NCI-H526 (cell line): ENCODE measurements at regions not wholly inside any gene's neighbourhood (a gene's known extent, or its start where the extent isn't known, plus 50 kb on each side); places are given as distances from the start of the nearest gene placed in this dataset.
"Not testable (repeated sequence)": the region's sequence is repeated elsewhere in the genome, so short reads cannot be mapped to it uniquely, and the experiment has no call there.

Experiments used
- DNase-seq, 2 experiments: peaks; one replicate each; lab custom pipeline; 2025; lab: John Stamatoyannopoulos, UW

- DNase-seq = no peak
Measured at GRCh38 chr6:51152594-51152993, 333.9 kb downstream of the TFAP2B start.

- DNase-seq = no peak
Measured at GRCh38 chr6:51153109-51153508, 334.4 kb downstream of the TFAP2B start.

GRCh38 chr6:51154925-51155324, 336.3 kb downstream of the TFAP2B start:
- not testable (repeated sequence) for DNase-seq

GRCh38 chr6:51159260-51159659, 340.6 kb downstream of the TFAP2B start:
- DNase-seq = not testable (repeated sequence)

DNA sequence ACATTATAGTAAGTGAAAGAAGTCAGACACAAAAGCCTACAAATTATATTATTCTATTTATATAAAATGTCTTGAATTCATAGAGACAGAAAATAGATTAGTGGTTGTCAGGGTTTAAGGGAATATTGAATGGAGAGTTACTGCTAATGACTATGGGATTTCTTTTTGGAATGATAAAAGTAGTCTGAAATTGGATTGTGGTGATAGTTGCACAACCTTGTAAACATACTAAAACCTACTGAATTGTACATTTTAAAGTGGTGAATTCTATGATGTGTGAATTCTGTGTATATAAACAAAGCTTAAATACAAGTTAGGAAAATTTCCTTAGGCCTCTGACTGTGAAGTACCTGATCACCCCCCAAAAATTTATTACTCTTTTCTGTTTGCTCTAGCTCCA, 343.1 kb downstream of the TFAP2B start:
- no peak for DNase-seq

DNA sequence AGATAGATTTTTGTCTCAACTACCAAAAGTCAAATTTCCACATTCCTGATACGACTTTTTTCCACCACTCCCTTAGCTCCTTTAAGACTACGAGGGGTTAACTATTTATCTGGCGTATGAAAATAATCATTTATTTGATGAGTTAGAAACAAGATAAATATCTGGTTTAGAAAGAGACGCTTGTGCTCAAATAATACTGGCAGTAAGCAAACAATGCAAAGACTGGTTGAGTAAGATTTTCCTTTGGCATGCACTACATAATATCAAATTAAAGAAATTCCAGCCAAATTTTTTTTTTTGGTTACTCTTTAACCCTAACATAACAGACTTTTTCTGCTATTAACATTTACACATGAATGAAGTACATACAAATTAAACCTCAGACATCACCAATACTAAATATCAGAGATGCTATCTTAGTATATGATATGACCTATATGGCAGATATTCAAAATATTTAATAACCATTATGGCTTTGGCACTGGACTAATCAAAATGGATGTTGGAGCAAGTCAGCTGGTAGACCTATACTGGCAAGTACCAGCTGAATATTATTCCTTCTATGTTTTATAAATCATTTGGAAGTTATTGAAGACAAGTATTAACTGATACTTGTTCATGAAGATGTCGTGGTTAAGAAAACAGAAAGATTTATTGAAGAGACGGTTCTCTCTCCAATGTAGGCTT, 345.3 kb downstream of the TFAP2B start:
- DNase-seq = no peak

DNA sequence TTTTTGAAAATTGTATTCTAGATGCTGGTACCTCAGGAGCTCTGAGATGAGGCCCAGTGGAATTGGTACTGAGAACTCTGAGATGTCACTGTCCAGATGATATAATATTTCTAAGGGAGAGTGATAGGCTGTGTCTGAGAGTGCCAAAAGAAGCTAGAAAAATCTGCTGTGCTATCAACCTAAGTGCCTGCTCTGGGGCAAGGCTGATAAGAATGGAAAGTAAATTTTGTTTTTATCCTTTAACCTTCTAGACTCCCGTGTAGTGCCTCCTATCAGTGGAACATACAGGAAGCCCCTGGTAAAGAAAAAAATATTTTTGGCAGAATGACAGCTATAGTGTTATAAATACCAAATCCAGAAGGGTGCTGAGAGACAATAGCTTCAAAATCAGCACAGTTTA, 348.2 kb downstream of the TFAP2B start:
- DNase-seq = no peak

GRCh38 chr6:51167468-51167867, 348.8 kb downstream of the TFAP2B start:
- DNase-seq = no peak

DNA sequence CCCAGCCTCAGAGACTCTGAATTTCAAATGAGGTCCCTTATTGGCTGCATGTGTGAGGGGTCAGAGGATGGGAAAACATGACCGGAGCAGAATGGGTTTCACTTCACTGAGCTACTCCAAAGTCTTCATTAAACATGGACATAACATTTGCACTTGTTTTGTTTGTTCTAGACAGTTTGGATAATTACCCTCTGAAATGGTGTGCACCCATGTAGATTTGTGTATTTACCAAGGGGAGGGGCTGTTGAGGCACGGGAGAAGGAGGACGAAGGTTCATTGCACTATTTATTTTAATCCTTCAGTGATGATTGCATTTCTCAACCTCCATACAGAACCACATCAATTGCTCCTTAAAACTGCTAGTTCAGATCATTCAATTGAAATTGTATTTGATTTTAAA, 364.2 kb downstream of the TFAP2B start:
- DNase-seq = peak; percentile 65 to 76

- no peak for DNase-seq
Measured at GRCh38 chr6:51184046-51184445, 365.4 kb downstream of the TFAP2B start.

DNA sequence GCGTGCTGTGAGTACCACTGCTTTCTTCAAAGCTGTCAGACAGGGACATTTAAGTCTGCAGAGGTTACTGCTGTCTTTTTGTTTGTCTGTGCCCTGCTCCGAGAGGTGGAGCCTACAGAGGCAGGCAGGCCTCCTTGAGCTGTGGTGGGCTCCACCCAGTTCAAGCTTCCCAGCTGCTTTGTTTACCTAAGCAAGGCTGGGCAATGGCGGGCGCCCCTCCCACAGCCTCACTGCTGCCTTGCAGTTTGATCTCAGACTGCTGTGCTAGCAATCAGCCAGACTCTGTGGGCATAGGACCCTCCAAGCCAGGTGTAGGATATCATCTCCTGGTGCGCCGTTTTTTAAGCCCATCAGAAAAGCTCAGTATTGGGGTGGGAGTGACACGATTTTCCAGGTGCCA, 374.5 kb downstream of the TFAP2B start:
- not testable (repeated sequence) for DNase-seq

DNA sequence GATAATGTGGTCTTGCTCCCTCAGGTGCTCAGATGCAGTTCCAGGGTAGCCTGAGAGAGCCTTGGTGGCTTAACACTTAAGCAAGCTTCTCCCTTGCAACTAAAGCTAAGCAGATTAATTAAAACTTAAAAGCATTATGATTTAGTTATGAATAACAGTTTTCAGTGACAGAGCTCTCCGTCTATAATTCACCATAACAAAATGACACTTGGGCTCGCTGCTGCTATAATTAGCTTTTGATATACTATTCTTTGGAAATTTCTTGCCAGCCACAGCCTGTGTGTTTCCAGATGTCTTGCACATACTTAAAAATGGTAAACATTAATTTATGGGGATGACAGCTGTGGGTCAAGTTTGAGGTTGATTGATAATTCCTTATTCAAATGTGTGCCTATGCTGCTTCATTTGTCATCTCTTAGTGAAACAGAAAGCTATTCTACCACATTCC, 380.5 kb downstream of the TFAP2B start:
- no peak for DNase-seq

DNA sequence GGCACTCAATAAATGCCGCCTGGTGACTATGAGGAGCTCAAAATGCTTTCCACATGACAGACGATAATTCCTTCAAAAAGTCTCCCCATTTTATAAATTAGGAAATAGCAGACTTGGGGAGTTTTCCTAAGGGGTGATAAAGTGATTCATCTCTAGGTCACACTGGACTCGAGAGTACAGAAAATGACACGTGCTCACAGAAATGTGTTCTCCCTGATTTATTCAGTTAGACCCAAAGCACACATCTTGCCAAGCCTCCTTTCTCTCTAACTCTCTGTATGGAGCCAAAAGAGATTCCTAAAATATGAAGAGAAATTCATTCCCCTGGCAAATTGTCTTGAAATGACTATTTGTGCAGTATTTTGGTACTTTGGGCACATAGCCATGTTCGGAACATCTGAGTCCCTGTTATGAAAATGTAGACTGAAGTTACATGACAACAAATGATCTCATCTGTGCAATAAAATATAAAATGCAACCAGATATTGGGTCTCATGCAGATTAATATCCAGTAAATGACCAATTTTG, 381.1 kb downstream of the TFAP2B start:
- no peak for DNase-seq

DNA sequence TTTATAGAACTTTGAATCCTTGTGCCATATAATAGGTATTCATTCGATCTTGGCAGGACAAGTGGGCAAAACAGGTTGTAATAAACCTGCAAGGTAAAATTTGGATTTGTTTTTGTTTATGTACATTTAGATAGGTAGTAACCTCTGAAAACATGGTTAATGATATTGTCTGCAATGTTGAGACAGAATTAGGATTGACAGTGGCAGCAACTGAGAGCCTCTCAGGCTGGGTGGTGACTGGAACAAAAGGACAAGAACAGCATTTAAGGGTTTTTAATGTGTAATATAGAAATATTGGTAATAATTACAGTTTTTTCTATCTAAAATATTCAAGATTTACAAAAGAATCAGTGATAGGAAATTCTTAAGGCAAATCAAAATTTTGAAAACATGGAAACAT, 382.0 kb downstream of the TFAP2B start:
- no peak for DNase-seq

DNA sequence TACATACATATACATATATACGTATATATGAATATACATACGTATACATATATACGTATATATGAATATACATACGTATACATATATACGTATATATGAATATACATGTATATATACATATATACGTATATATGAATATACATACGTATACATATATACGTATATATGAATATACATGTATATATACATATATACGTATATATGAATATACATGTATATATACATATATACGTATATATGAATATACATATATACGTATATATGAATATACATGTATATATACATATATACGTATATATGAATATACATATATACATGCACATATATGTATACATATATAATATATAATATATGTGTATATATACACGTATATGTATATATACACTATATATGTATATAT, 384.0 kb downstream of the TFAP2B start:
- DNase-seq = not testable (repeated sequence)

GRCh38 chr6:51203504-51203903, 384.8 kb downstream of the TFAP2B start:
- DNase-seq = peak in 1 of 2 experiments; percentile 12

DNA sequence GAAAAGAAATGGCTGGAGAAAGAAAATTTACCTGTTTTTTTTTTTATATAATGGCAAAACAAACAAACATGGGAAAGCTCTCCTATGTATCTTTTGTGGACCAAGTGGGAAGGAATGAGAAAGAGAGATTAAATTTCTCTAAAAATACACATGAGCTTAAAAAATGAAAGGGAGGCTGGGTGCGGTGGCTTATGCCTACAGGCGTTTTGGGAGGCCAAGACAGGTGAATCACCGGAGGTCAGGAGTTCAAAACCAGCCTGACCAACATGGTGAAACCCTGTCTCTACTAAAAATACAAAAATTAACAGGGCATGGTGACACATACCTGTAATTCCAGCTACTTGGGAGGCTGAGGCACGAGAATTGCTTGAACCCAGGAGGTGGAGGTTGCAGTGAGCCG, 388.0 kb downstream of the TFAP2B start:
- not testable (repeated sequence) for DNase-seq

- DNase-seq = peak; percentile 65 to 67
Measured at GRCh38 chr6:51209651-51210050, 391.0 kb downstream of the TFAP2B start.

GRCh38 chr6:51213811-51214210, 395.1 kb downstream of the TFAP2B start:
- DNase-seq = peak; percentile 40 to 65

GRCh38 chr6:51214442-51214841, 395.8 kb downstream of the TFAP2B start:
- DNase-seq = no peak

- DNase-seq = no peak
Measured at GRCh38 chr6:51218181-51218580, 399.5 kb downstream of the TFAP2B start.

DNA sequence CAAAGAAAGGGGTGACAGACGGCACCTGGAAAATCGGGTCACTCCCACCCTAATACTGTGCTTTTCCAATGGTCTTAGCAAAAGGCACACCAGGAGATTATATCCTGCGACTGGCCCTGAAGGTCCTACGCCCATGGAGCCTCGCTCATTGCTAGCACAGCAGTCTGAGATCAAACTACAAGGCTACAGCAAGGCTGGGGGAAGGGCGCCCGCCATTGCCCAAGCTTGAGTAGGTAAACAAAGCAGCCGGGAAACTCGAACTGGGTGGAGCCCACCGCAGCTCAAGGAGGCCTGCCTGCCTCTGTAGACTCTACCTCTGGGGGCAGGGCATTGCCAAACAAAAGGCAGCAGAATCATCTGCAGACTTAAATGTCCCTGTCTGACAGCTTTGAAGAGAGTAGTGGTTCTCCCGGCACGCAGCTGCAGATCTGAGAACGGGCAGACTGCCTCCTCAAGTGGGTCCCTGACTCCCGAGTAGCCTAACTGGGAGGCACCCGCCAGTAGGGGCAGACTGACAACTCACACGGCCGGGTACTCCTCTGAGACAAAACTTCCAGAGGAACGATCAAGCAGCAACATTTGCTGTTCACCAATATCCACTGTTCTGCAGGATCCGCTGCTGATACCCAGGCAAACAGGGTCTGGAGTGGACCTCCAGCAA, 406.0 kb downstream of the TFAP2B start:
- not testable (repeated sequence) for DNase-seq

DNA sequence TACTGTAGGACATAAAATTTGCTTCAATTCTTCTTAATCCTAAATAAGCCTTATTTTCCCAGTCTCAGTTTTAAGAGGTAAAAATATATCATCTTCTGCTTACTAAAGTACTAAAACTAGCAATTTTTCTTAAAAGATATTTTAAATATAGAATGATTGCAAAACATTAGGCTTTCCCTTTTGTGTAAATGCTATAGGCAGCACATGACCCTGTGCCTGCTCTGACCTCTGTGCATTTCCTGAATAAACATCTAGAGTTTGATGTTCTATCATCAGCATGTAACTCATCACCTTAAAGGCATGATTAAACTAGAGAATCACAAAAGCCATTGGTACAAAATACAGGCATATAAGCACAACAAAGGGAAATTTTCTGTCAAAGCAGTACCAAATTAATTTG, 422.7 kb downstream of the TFAP2B start:
- peak; percentile 6 to 17 for DNase-seq
